ENCODE measurements at regions not wholly inside any gene's neighbourhood (a gene's known extent, or its start where the extent isn't known, plus 50 kb on each side); places are given as distances from the start of the nearest gene placed in this dataset.

DNA sequence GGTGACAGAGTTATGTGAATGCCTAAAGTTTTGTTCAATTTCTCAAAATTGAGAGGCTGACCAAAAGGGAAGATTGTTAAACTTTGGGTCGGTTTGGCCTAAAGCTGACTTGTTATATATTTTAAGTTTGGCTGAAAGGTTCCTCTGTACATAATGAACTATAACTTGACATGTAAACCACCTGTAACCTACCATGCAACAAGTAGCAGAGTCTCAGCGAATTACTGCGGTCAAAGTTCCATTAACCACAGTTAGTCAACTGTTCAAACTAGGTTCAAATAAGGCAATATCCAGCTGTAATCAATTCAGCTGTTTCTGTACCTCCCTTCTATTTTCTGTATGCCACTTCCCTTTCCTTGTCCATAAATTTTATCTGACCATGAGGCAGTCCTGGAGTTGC lies 325.1 kb upstream of the NMUR2 start:
- TF ChIP-seq POLR2AphosphoS5 (IDR thresholded peaks at IDR 0.05): no peak
- no peak for TF ChIP-seq POLR2A (IDR thresholded peaks at IDR 0.05)
- TF ChIP-seq, protein P1, sequence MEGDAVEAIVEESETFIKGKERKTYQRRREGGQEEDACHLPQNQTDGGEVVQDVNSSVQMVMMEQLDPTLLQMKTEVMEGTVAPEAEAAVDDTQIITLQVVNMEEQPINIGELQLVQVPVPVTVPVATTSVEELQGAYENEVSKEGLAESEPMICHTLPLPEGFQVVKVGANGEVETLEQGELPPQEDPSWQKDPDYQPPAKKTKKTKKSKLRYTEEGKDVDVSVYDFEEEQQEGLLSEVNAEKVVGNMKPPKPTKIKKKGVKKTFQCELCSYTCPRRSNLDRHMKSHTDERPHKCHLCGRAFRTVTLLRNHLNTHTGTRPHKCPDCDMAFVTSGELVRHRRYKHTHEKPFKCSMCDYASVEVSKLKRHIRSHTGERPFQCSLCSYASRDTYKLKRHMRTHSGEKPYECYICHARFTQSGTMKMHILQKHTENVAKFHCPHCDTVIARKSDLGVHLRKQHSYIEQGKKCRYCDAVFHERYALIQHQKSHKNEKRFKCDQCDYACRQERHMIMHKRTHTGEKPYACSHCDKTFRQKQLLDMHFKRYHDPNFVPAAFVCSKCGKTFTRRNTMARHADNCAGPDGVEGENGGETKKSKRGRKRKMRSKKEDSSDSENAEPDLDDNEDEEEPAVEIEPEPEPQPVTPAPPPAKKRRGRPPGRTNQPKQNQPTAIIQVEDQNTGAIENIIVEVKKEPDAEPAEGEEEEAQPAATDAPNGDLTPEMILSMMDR (IDR thresholded peaks at IDR 0.05): no peak
